ENCODE measurements at regions not wholly inside any gene's neighbourhood (a gene's known extent, or its start where the extent isn't known, plus 50 kb on each side); places are given as distances from the start of the nearest gene placed in this dataset.

DNA sequence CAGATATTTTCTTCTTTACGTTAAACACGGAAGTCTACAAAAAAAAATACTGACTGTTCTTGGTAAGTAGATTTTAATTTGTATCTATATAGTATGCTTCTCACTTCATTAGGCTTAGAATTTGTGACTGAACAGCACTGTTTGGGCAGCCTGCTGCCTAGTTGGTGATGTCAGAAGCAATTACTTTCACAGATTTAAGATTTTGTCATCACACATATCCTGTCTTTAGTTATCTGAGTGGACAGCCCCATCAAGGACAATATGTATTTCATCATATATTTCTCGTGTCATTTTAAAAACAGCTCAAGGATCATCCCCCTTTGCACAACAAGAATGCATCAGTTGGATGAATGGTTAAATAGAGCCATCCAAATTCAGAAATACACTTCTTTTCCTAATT lies 338.4 kb upstream of the CITED2 start:
- DNase-seq (ENCODE audit: low read depth) = no peak
- no peak for TF ChIP-seq CTCF (conservative IDR thresholded peaks at IDR 0.05; ENCODE audit: low read depth, low read length)
- no peak overlapping the region for H3K4me3 ChIP-seq (ENCODE audit: low read length)

- TF ChIP-seq CTCF (conservative IDR thresholded peaks at IDR 0.05; ENCODE audit: low read depth, low read length) = no peak
- no peak overlapping the region for H3K4me3 ChIP-seq (ENCODE audit: low read length)
- no peak for DNase-seq (ENCODE audit: low read depth)
Observed at GRCh38 chr6:139711804-139712585, 337.5 kb upstream of the CITED2 start.

DNA sequence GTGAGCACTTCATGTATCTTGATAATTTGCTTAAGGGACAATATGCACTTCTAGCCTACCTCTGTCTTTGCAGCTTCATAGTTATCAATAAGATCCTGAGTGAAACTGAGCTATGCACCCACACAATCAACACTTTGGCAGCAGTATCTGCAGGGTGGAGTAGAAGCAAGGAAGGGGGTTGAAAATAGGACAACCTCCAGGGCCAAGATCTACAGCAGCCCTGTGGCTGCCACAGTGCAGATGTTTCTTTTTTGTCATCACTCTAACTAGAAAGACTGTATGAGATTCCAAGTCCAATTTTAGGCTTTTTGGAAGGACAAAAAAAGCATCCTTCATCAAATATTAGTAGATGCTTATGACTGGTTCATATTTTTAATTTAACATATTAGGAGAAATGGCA lies 336.1 kb upstream of the CITED2 start:
- DNase-seq (ENCODE audit: low read depth) = no peak
- no peak for TF ChIP-seq CTCF (conservative IDR thresholded peaks at IDR 0.05; ENCODE audit: low read depth, low read length)
- H3K4me3 ChIP-seq (ENCODE audit: low read length) = no peak overlapping the region

GRCh38 chr6:139708337-139709199 lies 334.1 kb upstream of the CITED2 start:
- no peak overlapping the region for H3K4me3 ChIP-seq (ENCODE audit: low read length)
- DNase-seq (ENCODE audit: low read depth) = peak; percentile 87
- no peak for TF ChIP-seq CTCF (conservative IDR thresholded peaks at IDR 0.05; ENCODE audit: low read depth, low read length)

- DNase-seq (ENCODE audit: low read depth) = no peak
- no peak for TF ChIP-seq CTCF (conservative IDR thresholded peaks at IDR 0.05; ENCODE audit: low read depth, low read length)
- no peak overlapping the region for H3K4me3 ChIP-seq (ENCODE audit: low read length)
Observed at GRCh38 chr6:139706912-139707311, 332.5 kb upstream of the CITED2 start.

GRCh38 chr6:139705284-139705683 lies 330.8 kb upstream of the CITED2 start:
- no peak overlapping the region for H3K4me3 ChIP-seq (ENCODE audit: low read length)
- DNase-seq (ENCODE audit: low read depth) = no peak
- TF ChIP-seq CTCF (conservative IDR thresholded peaks at IDR 0.05; ENCODE audit: low read depth, low read length) = no peak
